Neuronal stem cell (in vitro differentiated cells): ENCODE measurements at regions not wholly inside any gene's neighbourhood (a gene's known extent, or its start where the extent isn't known, plus 50 kb on each side); places are given as distances from the start of the nearest gene placed in this dataset. TPM values are rescaled to one million over a fixed set of nuclear protein-coding genes. Genes with fewer than 3 reads are reported as not detected.

Experiments used
- small RNA-seq: library from polyadenylated mRNA; stranded (forward); fragments of <200 nt; extraction: miRNeasy Mini kit (QIAGEN cat#:217004); gene quantifications from one replicate; pipeline ENCODE3, GENCODE V24; 2013; ENCODE audit not compliant: insufficient read depth

Small RNA genes lying in the stretch of these regions (small RNA-seq; reads per million reads assigned to genes)
- gene RNU6-617P, result not detected
